HUES48 (cell line): ENCODE measurements at regions not wholly inside any gene's neighbourhood (a gene's known extent, or its start where the extent isn't known, plus 50 kb on each side); places are given as distances from the start of the nearest gene placed in this dataset.
"Not testable (repeated sequence)": the region's sequence is repeated elsewhere in the genome, so short reads cannot be mapped to it uniquely, and the experiment has no call there.

ENCODE experiments used
- H3K27ac ChIP-seq: one replicate; pipeline ENCODE4 v1.7.0; 2013; ENCODE audit warnings: low read depth, low read length, inconsistent platforms
- H3K27me3 ChIP-seq: 2 replicates; pipeline ENCODE4 v1.6.1; 2013; ENCODE audit warnings: mild to moderate bottlenecking, low read length; ENCODE audit not compliant: control insufficient read depth, insufficient read depth
- H3K36me3 ChIP-seq: 2 replicates; pipeline ENCODE4 v1.6.1; 2013; ENCODE audit warnings: low read length; ENCODE audit not compliant: control insufficient read depth, insufficient read depth
- H3K4me1 ChIP-seq: 2 replicates; pipeline ENCODE4 v1.6.1; 2013; ENCODE audit warnings: mild to moderate bottlenecking, low read length; ENCODE audit not compliant: control insufficient read depth, insufficient read depth
- H3K4me3 ChIP-seq: 2 replicates; pipeline ENCODE4 v1.5.1; 2013; ENCODE audit warnings: mild to moderate bottlenecking, low read depth, low read length
- H3K9ac ChIP-seq: 2 replicates; pipeline ENCODE4 v1.6.1; 2013; ENCODE audit warnings: mild to moderate bottlenecking, low read depth, low read length, moderate library complexity
- H3K9me3 ChIP-seq: 2 replicates; pipeline ENCODE4 v1.6.1; 2013; ENCODE audit warnings: low read length; ENCODE audit not compliant: control insufficient read depth, insufficient read depth

DNA sequence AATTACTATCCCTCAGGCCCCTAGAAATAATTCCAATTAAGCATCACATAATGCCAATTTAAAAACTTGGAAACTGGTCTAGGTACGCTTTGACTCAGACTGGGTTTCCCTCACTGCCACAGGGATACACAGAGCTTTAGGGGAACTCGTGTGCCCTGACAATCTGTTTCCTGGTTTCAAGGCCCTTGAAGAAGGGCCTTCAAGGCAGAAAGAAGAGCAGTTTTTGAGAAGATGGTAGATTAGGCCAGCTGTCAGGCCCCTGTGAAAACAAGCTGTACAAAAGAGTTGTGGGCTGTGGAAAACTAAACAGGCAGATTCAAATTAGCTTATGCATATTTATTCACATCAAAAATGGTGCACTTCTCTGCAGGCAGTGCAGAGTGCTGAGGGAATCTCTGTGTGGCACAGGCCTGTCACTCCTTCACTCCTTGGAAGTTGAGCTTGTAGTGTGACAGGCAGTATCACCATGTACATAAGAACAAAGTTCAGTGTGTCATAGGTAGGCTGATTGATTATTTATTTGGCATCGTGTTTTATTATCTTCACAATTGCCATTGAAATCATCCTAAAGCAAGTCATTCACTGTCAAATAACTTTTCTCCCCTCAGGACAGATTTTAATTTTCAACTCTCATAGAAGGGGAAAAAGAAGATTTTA is 614.4 kb upstream of the GYPC start:
- H3K4me3 ChIP-seq: no peak overlapping the region
- H3K9ac ChIP-seq: no peak overlapping the region
- H3K4me1 ChIP-seq: no peaks in the 10 kb centered on the region
- H3K36me3 ChIP-seq: no peaks in the 10 kb centered on the region
- H3K9me3 ChIP-seq: no peaks in the 10 kb centered on the region
- no peaks in the 10 kb centered on the region for H3K27me3 ChIP-seq
- no peak overlapping the region for H3K27ac ChIP-seq

- Histone ChIP-seq H3K4me1 (no peaks in the 10 kb centered on the region), H3K4me3 (no peak overlapping the region), H3K27me3 (no peaks in the 10 kb centered on the region), H3K36me3 (no peaks in the 10 kb centered on the region), H3K27ac (no peak overlapping the region), H3K9me3 (no peaks in the 10 kb centered on the region), H3K9ac (no peak overlapping the region)
Observed at GRCh38 chr2:126042089-126042488, 613.9 kb upstream of the GYPC start.

DNA sequence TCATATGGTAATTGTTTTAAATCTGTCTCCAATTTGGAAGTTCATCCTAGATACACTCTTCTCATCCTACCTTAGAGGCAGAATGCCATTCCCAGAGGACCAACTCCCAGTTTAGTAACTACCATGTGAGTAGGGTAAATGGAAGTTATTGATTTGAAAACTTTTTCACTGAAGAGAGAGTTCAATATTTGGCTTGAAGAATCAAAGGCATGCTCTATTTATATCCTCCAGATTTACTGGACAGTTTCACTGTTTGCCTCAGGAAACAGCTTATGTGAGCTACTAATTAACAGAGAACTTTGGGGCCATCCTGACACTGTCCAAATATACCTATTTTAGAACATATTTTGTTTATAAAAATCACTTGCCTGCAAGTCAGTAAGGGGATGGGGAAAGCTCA is 607.2 kb upstream of the GYPC start:
- no peak overlapping the region for H3K4me3 ChIP-seq

GRCh38 chr2:126049461-126049860 is 606.5 kb upstream of the GYPC start:
- Histone ChIP-seq H3K27ac (no peak overlapping the region), H3K4me1 (no peaks in the 10 kb centered on the region), H3K36me3 (no peaks in the 10 kb centered on the region), H3K9me3 (peaks cover 4% of the 10 kb centered on the region; the same call in 1 of the 2 replicates), H3K27me3 (no peaks in the 10 kb centered on the region), H3K9ac (no peak overlapping the region), H3K4me3 (no peak overlapping the region)

More for the DNA sequence above, 607.2 kb upstream of the GYPC start:
- Histone ChIP-seq H3K27me3 (no peaks in the 10 kb centered on the region), H3K9me3 (peaks cover 4% of the 10 kb centered on the region; the same call in 1 of the 2 replicates), H3K36me3 (no peaks in the 10 kb centered on the region), H3K27ac (no peak overlapping the region), H3K9ac (no peak overlapping the region), H3K4me1 (no peaks in the 10 kb centered on the region)

DNA sequence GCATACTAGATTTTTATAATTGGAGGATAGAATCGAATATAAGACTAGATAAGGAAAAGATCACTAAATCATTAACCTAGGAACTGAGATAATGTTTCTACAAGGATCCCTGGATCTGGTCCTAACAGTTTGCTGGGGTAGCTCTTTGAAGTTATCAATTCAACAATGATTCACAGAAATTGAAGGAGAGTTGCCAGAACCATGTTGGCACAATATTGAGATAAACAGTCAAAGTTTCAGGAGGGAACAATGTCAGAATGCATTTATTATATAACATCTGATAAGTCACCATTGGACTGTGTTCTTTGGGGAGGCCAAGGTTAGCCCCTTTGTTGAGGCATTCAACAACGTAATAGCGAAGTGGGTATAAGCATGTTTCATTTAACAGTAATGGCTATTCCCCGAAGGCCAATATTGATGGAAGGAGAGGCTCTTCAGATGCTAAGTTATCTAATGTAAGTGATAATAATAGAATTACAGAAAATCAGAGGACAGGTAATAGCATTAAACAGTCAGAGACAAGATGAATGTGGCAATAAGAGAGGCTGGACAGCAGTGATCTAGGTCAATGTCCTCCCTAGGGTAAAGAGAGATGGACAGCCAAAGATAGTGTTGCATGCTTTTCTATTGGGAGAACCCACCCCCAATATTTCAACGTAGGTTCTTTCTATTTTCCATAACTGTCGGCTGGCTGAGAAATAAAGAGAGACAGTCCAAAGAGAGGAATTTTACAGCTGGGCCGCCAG is 604.8 kb upstream of the GYPC start:
- no peaks in the 10 kb centered on the region for H3K36me3 ChIP-seq
- no peak overlapping the region for H3K27ac ChIP-seq
- H3K9ac ChIP-seq: no peak overlapping the region
- H3K9me3 ChIP-seq: peaks cover 4% of the 10 kb centered on the region; the same call in 1 of the 2 replicates
- H3K4me3 ChIP-seq: no peak overlapping the region
- no peaks in the 10 kb centered on the region for H3K27me3 ChIP-seq
- no peaks in the 10 kb centered on the region for H3K4me1 ChIP-seq

- not testable (repeated sequence) for H3K27ac ChIP-seq, H3K4me1 ChIP-seq, H3K27me3 ChIP-seq, H3K4me3 ChIP-seq, H3K9me3 ChIP-seq, H3K9ac ChIP-seq, H3K36me3 ChIP-seq
Observed at GRCh38 chr2:126051737-126052240, 604.2 kb upstream of the GYPC start.

DNA sequence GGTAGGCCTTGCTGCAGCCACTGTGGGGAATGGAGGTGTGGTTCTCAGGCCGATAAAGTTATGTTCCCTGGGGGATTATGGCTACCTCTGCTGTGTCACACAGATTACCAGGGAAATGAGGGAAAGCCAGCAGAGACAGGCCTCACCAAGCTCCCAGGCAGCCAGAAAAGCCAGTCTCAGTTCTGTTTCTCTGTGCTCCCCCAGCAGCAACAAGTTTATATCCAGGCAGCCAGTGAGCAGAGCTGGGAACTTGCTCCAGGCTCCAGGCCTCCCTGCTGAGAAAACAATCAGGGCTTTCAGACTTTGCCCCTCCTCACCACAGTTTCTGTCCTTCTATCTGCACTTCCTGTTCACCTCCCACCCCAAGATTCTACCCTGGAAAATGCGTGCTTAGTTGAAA is 596.6 kb upstream of the GYPC start:
- Histone ChIP-seq H3K27ac (peak overlapping the region; percentile 57), H3K9me3 (no peaks in the 10 kb centered on the region), H3K4me3 (no peak overlapping the region), H3K9ac (no peak overlapping the region), H3K27me3 (no peaks in the 10 kb centered on the region), H3K4me1 (peaks cover 14% of the 10 kb centered on the region), H3K36me3 (no peaks in the 10 kb centered on the region)

- Histone ChIP-seq H3K4me3 (no peak overlapping the region), H3K9ac (no peak overlapping the region), H3K4me1 (0 out of 2 replicates have a peak, but pooled peaks cover 3% of the 10 kb centered on the region), H3K36me3 (no peaks in the 10 kb centered on the region), H3K27ac (no peak overlapping the region), H3K27me3 (no peaks in the 10 kb centered on the region), H3K9me3 (no peaks in the 10 kb centered on the region)
Observed at GRCh38 chr2:126085011-126085795, 570.8 kb upstream of the GYPC start.

DNA sequence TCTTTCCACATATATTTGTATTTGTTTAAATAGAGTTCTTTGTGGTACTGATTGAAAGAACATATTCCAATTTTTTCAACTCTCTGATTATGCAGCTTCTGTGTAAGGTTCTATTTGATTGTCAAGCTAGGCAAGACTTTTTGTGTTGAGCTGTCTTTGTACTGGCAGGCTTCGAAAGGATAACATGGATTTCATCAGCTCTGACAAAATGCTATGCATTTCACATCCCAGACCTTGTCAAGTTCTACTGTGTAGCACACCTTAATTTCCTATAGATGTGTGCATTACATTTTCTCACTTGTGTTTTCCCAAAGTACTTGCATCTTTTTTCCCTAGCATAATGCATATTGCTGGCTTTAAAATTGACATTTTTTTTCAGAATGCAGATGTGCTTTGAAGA is 555.0 kb upstream of the GYPC start:
- no peak overlapping the region for H3K9ac ChIP-seq
- H3K27ac ChIP-seq: no peak overlapping the region
- H3K36me3 ChIP-seq: no peaks in the 10 kb centered on the region
- H3K27me3 ChIP-seq: no peaks in the 10 kb centered on the region
- H3K4me3 ChIP-seq: no peak overlapping the region
- no peaks in the 10 kb centered on the region for H3K4me1 ChIP-seq
- H3K9me3 ChIP-seq: no peaks in the 10 kb centered on the region

- Histone ChIP-seq H3K4me1 (no peaks in the 10 kb centered on the region), H3K27ac (no peak overlapping the region), H3K27me3 (no peaks in the 10 kb centered on the region), H3K36me3 (no peaks in the 10 kb centered on the region), H3K4me3 (no peak overlapping the region), H3K9me3 (no peaks in the 10 kb centered on the region), H3K9ac (no peak overlapping the region)
Observed at GRCh38 chr2:126106006-126106405, 550.0 kb upstream of the GYPC start.

GRCh38 chr2:126107883-126108282 is 548.1 kb upstream of the GYPC start:
- Histone ChIP-seq H3K27ac (no peak overlapping the region), H3K9me3 (no peaks in the 10 kb centered on the region), H3K9ac (no peak overlapping the region), H3K4me3 (no peak overlapping the region), H3K4me1 (no peaks in the 10 kb centered on the region), H3K27me3 (no peaks in the 10 kb centered on the region), H3K36me3 (no peaks in the 10 kb centered on the region)
